ENCODE measurements at regions not wholly inside any gene's neighbourhood (a gene's known extent, or its start where the extent isn't known, plus 50 kb on each side); places are given as distances from the start of the nearest gene placed in this dataset.
A peak's percentile ranks its signal among the peaks of the same experiment; 100 is the strongest.

GRCh38 chr6:4486568-4487315 lies 289.5 kb upstream of the CDYL start:
- Histone ChIP-seq H3K36me3 (ENCODE audit: insufficient read depth) (peaks cover 8% of the 10 kb centered on the region; the same call in 1 of the 2 replicates), H3K79me2 (replicated peaks; ENCODE audit: insufficient read depth) (no peaks in the 10 kb centered on the region), H3K9me2 (ENCODE audit: insufficient read depth) (0 out of 2 replicates have a peak, but pooled peaks cover 11% of the 10 kb centered on the region), H4K20me1 (replicated peaks; ENCODE audit: insufficient read depth) (no peaks in the 10 kb centered on the region), H3K27me3 (ENCODE audit: insufficient read depth) (no peaks in the 10 kb centered on the region), H3K27ac (ENCODE audit: low read depth) (no peak overlapping the region), H3K4me3 (no peak overlapping the region), H3K4me2 (no peak overlapping the region), H3F3A (replicated peaks; ENCODE audit: low read depth) (no peaks in the 10 kb centered on the region), H2AFZ (no peak overlapping the region), H3K4me1 (ENCODE audit: insufficient read depth) (peaks cover 7% of the 10 kb centered on the region)
- peaks cover 9% of the 10 kb centered on the region for H3K4me1 Mint-ChIP-seq
- H3K27me3 Mint-ChIP-seq (ENCODE audit: insufficient read depth, low read depth, poor library complexity) = peaks cover 9% of the 10 kb centered on the region
- H3K36me3 Mint-ChIP-seq (ENCODE audit: low read depth) = peaks cover 51% of the 10 kb centered on the region
- H3K4me3 Mint-ChIP-seq = no peak overlapping the region
- peaks cover 55% of the 10 kb centered on the region for H3K9me3 Mint-ChIP-seq
- ATAC-seq (no peak), DNase-seq (ENCODE audit: low spot score) (peak; percentile 7)
- TF ChIP-seq POLR2AphosphoS5 (IDR thresholded peaks at IDR 0.05; ENCODE audit: low read depth) (no peak), ZNF462 (CRISPR knock-in tag; IDR thresholded peaks at IDR 0.05) (no peak), CTCF (conservative IDR thresholded peaks at IDR 0.05; ENCODE audit: low read depth in 2 of 2) (no peak), ETS1 (IDR thresholded peaks at IDR 0.05) (no peak), REST (IDR thresholded peaks at IDR 0.05; ENCODE audit: unreplicated experiment) (no peak), JUNB (IDR thresholded peaks at IDR 0.05; ENCODE audit: unreplicated experiment) (no peak), ZNF331 (CRISPR knock-in tag; IDR thresholded peaks at IDR 0.05; ENCODE audit: low read depth) (no peak), EZH2 (IDR thresholded peaks at IDR 0.05; ENCODE audit: low read depth, unreplicated experiment) (no peak), ZNF114 (CRISPR knock-in tag; IDR thresholded peaks at IDR 0.05) (no peak), CREB1 (CRISPR knock-in tag; IDR thresholded peaks at IDR 0.05; ENCODE audit: low read depth) (no peak), STAT1 (IDR thresholded peaks at IDR 0.05; ENCODE audit: unreplicated experiment) (no peak), NANOG (IDR thresholded peaks at IDR 0.05; ENCODE audit: borderline replicate concordance) (no peak), EZH2phosphoT487 (IDR thresholded peaks at IDR 0.05; ENCODE audit: unreplicated experiment) (no peak)
- no peak overlapping the region for H3K27ac Mint-ChIP-seq

Measured in GM23338 (cell line).